HG03135 (cell line): ENCODE measurements at regions not wholly inside any gene's neighbourhood (a gene's known extent, or its start where the extent isn't known, plus 50 kb on each side); places are given as distances from the start of the nearest gene placed in this dataset.
"Not testable (repeated sequence)": the region's sequence is repeated elsewhere in the genome, so short reads cannot be mapped to it uniquely, and the experiment has no call there.

Source experiments
- ATAC-seq: cut with Tn5 transposase; IDR thresholded peaks from one replicate; pipeline ENCODE4 v1.9.1; 2021; ENCODE audit warnings: mild to moderate bottlenecking, moderate library complexity; ENCODE audit not compliant: unreplicated experiment

GRCh38 chr6:86738078-86738477 is 199.2 kb upstream of the HTR1E start:
- ATAC-seq, result no peak

DNA sequence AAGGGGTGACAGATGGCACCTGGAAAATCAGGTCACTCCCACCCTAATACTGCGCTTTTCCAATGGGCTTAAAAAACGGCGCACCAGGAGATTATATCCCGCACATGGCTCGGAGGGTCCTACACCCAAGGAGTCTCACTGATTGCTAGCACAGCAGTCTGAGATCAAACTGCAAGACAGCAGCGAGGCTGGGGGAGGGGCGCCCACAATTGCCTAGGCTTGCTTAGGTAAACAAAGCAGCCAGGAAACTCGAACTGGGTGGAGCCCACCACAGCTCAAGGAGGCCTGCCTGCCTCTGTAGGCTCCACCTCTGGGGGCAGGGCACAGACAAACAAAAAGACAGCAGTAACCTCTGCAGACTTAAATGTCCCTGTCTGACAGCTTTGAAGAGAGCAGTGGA is 205.7 kb upstream of the HTR1E start:
- not testable (repeated sequence) for ATAC-seq

- not testable (repeated sequence) for ATAC-seq
Observed at GRCh38 chr6:86730772-86731171, 206.6 kb upstream of the HTR1E start.

- ATAC-seq, result no peak
Observed at GRCh38 chr6:86730216-86730615, 207.1 kb upstream of the HTR1E start.

- no peak for ATAC-seq
Observed at GRCh38 chr6:86728976-86729375, 208.4 kb upstream of the HTR1E start.

- no peak for ATAC-seq
Observed at GRCh38 chr6:86724695-86725094, 212.6 kb upstream of the HTR1E start.

GRCh38 chr6:86723729-86724128 is 213.6 kb upstream of the HTR1E start:
- ATAC-seq, result no peak

- no peak for ATAC-seq
Observed at GRCh38 chr6:86723151-86723550, 214.2 kb upstream of the HTR1E start.

DNA sequence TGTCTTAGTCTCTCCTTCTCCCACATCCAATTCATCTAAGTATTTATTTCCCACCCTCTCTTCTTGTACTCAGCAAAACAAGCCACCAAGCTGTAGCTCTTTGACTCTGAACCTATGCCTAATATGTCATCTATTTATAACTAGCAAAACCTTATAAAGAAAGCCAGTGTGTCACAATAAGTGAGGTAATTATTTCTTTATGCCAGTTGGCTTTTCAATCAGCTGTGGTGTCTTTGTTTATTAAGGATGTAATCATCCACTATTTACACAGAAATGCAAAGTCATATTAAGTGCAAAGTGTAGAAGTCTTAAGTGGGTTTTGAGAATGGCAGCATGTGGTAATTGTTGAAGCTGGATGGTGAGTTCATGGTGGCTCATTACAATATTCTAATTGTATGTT is 215.2 kb upstream of the HTR1E start:
- no peak for ATAC-seq

DNA sequence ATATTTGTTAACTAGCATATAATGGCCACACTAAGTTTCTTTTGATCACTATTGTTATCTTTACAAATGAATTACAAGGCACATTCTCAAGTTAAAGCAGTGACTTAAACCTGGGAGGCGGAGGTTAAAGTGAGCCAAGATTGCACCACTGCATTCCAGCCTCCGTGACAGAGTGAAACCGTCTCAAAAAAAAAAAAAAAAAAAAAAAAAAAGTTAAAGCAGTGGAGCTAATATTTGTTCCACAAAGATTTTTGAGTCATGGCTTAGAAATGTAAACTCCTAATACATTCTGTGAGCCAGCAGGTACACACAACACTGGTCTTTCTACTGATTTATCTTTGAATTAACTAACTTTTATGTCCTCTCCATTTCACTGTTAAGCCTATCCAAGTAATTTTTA is 221.7 kb upstream of the HTR1E start:
- no peak for ATAC-seq

- ATAC-seq, result no peak
Observed at GRCh38 chr6:86712039-86712438, 225.3 kb upstream of the HTR1E start.

DNA sequence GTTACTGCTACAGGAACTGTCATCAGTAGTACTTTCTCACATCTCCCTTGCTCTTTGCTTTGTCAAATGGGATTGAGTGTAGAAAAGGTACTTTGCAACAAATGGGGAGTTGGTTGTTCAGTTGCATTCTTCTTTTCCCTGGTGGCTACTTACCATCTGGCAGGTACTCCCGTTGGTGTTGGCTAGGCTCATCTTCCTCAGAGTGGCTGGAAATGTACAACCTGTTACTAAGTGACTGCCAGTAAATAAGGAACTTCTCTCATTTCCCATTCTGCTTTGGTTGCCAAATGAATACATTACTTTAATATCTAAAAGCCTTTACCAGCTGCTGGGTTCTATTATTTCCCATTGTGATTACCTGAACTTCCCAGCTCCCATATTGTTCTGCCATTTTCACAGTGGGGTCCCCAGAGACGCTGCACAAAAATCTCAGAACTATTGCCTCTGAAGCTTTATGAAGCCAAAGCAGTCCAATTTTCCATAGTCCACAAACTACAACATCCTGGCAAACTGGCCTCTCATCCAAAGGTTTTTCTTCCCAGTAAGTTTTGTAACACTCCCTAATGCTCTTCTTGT is 229.7 kb upstream of the HTR1E start:
- ATAC-seq, result no peak

GRCh38 chr6:86706449-86706848 is 230.9 kb upstream of the HTR1E start:
- ATAC-seq, result no peak

DNA sequence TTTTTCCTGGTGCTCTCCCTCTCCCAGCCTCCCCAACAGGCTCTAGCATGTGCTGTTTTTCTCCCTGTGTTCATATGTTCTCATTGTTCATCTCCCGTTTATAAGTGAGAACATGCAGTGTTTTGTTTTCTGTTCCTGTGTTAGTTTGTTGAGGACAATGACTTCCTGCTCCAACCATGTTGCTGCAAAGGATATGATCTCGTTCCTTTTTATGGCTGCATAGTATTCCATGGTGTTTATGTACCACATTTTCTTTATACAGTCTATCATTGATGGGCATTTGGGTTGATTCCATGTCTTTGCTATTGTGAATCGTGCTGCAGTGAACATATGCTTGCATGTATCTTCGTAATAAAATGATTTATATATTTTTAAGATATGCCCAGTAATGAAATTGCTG is 236.1 kb upstream of the HTR1E start:
- not testable (repeated sequence) for ATAC-seq

DNA sequence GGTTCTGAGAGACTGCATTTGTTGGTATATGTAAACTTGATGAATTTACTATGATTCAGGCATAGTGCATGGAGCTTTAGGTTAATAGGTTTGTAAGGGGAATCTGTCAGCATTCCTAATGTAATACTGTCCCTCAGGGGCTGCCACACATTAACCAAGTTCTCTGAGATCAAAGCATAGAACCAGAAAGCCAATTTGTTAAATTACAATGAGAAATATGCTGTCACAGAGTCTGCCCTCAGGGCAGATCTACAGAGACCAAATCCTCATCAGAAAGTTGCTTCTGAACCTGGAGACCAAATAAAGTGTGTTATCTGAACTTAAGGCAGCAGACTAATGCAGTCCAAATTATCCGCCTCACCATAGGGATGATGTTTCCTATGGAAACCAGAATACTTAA is 250.8 kb upstream of the HTR1E start:
- no peak for ATAC-seq

DNA sequence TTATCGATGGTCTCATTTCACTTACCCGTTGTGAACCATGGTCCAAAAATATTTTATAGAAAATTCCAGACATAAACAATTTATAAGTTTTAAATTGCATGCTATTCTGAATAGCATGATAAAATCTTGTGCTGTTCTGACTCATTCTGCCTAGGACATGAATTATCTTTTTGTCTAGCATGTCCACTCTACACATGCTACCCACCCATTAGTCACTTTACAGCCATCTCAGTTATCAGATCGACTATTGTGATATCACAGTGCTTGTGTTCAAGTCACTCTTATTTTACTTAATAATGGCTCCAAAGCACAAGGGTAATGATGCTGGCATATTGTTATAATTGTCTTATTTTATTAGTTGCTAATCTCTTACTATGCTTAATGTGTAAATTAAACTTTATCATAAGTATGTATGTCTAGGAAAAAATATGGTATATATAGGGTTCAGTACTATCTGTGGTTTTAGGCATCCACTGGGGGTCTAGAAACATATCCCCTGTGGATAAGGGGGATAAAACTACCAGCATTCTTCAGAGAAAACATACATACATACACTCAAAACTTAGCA is 252.0 kb upstream of the HTR1E start:
- ATAC-seq, result no peak

- no peak for ATAC-seq
Observed at GRCh38 chr6:86683132-86683908, 254.0 kb upstream of the HTR1E start.

DNA sequence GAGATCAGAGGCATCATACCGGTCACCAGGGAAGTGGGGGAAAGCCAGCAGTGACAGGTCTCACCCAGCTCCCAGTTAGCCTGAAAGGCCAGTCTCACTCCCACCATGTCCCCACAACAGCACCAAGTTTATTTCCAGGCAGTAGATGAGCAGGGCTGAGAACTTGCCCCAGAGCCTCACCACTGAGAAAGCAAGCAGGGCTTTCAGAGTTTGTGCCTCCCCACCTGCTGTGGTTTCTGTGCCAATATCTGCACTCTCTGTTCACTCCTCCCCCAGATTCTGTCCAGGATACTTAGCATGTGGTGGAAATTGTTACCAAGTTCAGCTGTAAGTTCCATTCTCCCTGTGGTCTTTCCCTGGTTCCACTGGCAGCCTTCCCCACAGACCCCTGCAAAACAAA is 255.0 kb upstream of the HTR1E start:
- no peak for ATAC-seq

- not testable (repeated sequence) for ATAC-seq
Observed at GRCh38 chr6:86681140-86681539, 256.2 kb upstream of the HTR1E start.

DNA sequence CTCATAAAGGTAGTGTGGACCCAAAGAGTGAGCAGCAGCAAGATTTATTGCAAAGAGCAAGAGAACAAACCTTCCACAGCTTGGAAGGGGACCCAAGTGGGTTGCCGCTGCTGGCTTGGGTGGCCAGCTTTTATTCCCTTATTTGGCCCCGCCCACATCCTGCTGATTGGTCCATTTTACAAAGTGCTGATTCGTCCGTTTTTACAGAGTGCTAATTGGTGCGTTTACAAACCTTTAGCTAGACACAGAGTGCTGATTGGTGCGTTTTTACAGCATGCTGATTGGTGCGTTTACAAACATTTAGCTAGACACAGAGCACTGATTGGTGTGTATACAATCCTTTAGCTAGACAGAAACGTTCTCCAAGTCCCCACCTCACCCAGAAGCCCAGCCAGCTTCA is 265.2 kb upstream of the HTR1E start:
- ATAC-seq, result not testable (repeated sequence)

- ATAC-seq, result no peak
Observed at GRCh38 chr6:86657192-86657591, 280.1 kb upstream of the HTR1E start.

DNA sequence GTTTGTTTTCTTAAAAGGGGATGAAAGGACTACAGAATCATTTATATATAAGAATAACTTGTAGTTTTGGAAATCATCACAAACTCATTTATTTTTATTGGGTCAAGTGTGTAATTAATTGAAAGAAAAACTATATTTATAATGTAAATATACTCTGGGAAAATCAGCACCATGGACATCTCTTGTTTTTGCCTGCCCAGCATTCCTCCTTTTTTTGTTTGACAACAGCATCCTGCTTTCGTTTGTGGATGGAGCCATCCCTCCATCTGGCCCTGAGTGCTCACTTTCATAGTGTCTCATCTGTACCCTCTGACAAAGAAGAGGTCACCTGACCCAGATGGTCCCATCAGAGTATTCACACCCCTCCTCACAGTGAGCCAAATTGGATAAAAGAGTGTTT is 308.2 kb upstream of the HTR1E start:
- ATAC-seq, result no peak
